Left ventricle myocardium inferior (tissue), 1 donor: ENCODE measurements at regions not wholly inside any gene's neighbourhood (a gene's known extent, or its start where the extent isn't known, plus 50 kb on each side); places are given as distances from the start of the nearest gene placed in this dataset.

Source experiments
- DNase-seq: peaks from one replicate; pipeline ENCODE4 v3.0.0-alpha.2; 2020
- H3K27ac ChIP-seq: fragments of 200-600 bp; replicated peaks from 2 replicates; pipeline ENCODE4 v1.8.0; 2021
- H3K27me3 ChIP-seq: fragments of 200-600 bp; 2 replicates; pipeline ENCODE4 v1.8.0; 2021; ENCODE audit warnings: low read depth
- H3K36me3 ChIP-seq: fragments of 200-600 bp; 2 replicates; pipeline ENCODE4 v1.8.0; 2021
- H3K4me1 ChIP-seq: fragments of 200-600 bp; 2 replicates; pipeline ENCODE4 v1.8.0; 2021
- H3K4me3 ChIP-seq: fragments of 200-600 bp; 2 replicates; pipeline ENCODE4 v1.8.0; 2021; ENCODE audit warnings: mild to moderate bottlenecking, moderate library complexity
- H3K9me3 ChIP-seq: fragments of 200-600 bp; replicated peaks from 2 replicates; pipeline ENCODE4 v1.8.0; 2021
- intact Hi-C: fragments of 100-400 bp; cut with micrococcal nuclease; formaldehyde crosslinking; loops from one replicate; pipeline ENCODE4 v1.11.0; 2022
- TF ChIP-seq, protein P1 (sequence below): fragments of 200-600 bp; IDR thresholded peaks from 2 replicates; pipeline ENCODE4 v1.8.0; 2021; ENCODE audit warnings: antibody characterized with exemption, mild to moderate bottlenecking, borderline replicate concordance
- donor health status: DM: no; HTN: yes; CAD: no; lungs with severe emphysema.

- H3K4me3 ChIP-seq = peak overlapping the region; percentile 24
- no peaks in the 10 kb centered on the region for H3K36me3 ChIP-seq
- peak overlapping the region; percentile 57 for H3K27ac ChIP-seq
- TF ChIP-seq, protein P1, sequence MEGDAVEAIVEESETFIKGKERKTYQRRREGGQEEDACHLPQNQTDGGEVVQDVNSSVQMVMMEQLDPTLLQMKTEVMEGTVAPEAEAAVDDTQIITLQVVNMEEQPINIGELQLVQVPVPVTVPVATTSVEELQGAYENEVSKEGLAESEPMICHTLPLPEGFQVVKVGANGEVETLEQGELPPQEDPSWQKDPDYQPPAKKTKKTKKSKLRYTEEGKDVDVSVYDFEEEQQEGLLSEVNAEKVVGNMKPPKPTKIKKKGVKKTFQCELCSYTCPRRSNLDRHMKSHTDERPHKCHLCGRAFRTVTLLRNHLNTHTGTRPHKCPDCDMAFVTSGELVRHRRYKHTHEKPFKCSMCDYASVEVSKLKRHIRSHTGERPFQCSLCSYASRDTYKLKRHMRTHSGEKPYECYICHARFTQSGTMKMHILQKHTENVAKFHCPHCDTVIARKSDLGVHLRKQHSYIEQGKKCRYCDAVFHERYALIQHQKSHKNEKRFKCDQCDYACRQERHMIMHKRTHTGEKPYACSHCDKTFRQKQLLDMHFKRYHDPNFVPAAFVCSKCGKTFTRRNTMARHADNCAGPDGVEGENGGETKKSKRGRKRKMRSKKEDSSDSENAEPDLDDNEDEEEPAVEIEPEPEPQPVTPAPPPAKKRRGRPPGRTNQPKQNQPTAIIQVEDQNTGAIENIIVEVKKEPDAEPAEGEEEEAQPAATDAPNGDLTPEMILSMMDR = no peak
- no peaks in the 10 kb centered on the region for H3K27me3 ChIP-seq
- H3K4me1 ChIP-seq = peaks cover 14% of the 10 kb centered on the region
- H3K9me3 ChIP-seq = no peaks in the 10 kb centered on the region
- intact Hi-C loops = no loop called here
- no peak for DNase-seq
Observed at GRCh38 chr1:67618285-67619018, 66.5 kb upstream of the GADD45A start.

- no peaks in the 10 kb centered on the region for H3K9me3 ChIP-seq
- intact Hi-C loops = no loop called here
- peak overlapping the region; percentile 24 for H3K4me3 ChIP-seq
- no peaks in the 10 kb centered on the region for H3K27me3 ChIP-seq
- DNase-seq = no peak
- peak overlapping the region; percentile 57 for H3K27ac ChIP-seq
- TF ChIP-seq, protein P1 = no peak
- no peaks in the 10 kb centered on the region for H3K36me3 ChIP-seq
- H3K4me1 ChIP-seq = peaks cover 12% of the 10 kb centered on the region
Observed at GRCh38 chr1:67619080-67619479, 65.9 kb upstream of the GADD45A start.

GRCh38 chr1:67623906-67624305, 61.1 kb upstream of the GADD45A start:
- Histone ChIP-seq H3K4me1 (peaks cover 4% of the 10 kb centered on the region), H3K27me3 (no peaks in the 10 kb centered on the region), H3K27ac (no peak overlapping the region), H3K9me3 (peaks cover 8% of the 10 kb centered on the region), H3K36me3 (no peaks in the 10 kb centered on the region), H3K4me3 (no peak overlapping the region)
- TF ChIP-seq, protein P1 = no peak
- intact Hi-C loops = no loop called here
- DNase-seq = no peak

- intact Hi-C loops = no loop called here
Observed at GRCh38 chr1:67624680-67625079, 60.3 kb upstream of the GADD45A start.

GRCh38 chr1:67626090-67626860, 58.7 kb upstream of the GADD45A start:
- no peaks in the 10 kb centered on the region for H3K27me3 ChIP-seq
- H3K36me3 ChIP-seq = no peaks in the 10 kb centered on the region
- no peak overlapping the region for H3K4me3 ChIP-seq
- peaks cover 8% of the 10 kb centered on the region for H3K4me1 ChIP-seq
- H3K9me3 ChIP-seq = peaks cover 8% of the 10 kb centered on the region
- TF ChIP-seq, protein P1 = no peak
- intact Hi-C loops = no loop called here
- no peak for DNase-seq
- H3K27ac ChIP-seq = no peak overlapping the region

More at GRCh38 chr1:67624680-67625079, 60.3 kb upstream of the GADD45A start:
- Histone ChIP-seq H3K4me3 (no peak overlapping the region), H3K27ac (no peak overlapping the region), H3K36me3 (no peaks in the 10 kb centered on the region), H3K27me3 (no peaks in the 10 kb centered on the region), H3K4me1 (peaks cover 3% of the 10 kb centered on the region), H3K9me3 (peaks cover 8% of the 10 kb centered on the region)
- no peak for DNase-seq
- TF ChIP-seq, protein P1 = no peak
